HFFc6 (cell line): ENCODE measurements at regions not wholly inside any gene's neighbourhood (a gene's known extent, or its start where the extent isn't known, plus 50 kb on each side); places are given as distances from the start of the nearest gene placed in this dataset.

Source experiments
- DNase-seq: peaks from one replicate; pipeline ENCODE4 v3.0.0-alpha.2; 2018
- H3K27ac Mint-ChIP-seq: 2 replicates; pipeline ENCODE4 v1.8.0; 2020; ENCODE audit warnings: mild to moderate bottlenecking, mixed read lengths
- H3K27me3 Mint-ChIP-seq: 2 replicates; pipeline ENCODE4 v1.8.0; 2021; ENCODE audit warnings: mild to moderate bottlenecking, moderate library complexity, mixed read lengths; ENCODE audit not compliant: insufficient read depth
- H3K36me3 Mint-ChIP-seq: 2 replicates; pipeline ENCODE4 v1.8.0; 2021; ENCODE audit warnings: low read depth, mixed read lengths
- H3K4me1 Mint-ChIP-seq: 2 replicates; pipeline ENCODE4 v1.8.0; 2020; ENCODE audit warnings: low read depth, mixed read lengths
- H3K4me3 Mint-ChIP-seq: 2 replicates; pipeline ENCODE4 v1.8.0; 2020; ENCODE audit warnings: mild to moderate bottlenecking, moderate library complexity, mixed read lengths
- H3K9me3 Mint-ChIP-seq: 2 replicates; pipeline ENCODE4 v1.8.0; 2020; ENCODE audit warnings: mild to moderate bottlenecking, mixed read lengths
- TF ChIP-seq, protein P1 (sequence below): fragments of 200-600 bp; sonication (generic); IDR thresholded peaks from 2 replicates; pipeline ENCODE4 v1.5.0; 2021; ENCODE audit warnings: antibody characterized with exemption, mild to moderate bottlenecking

DNA sequence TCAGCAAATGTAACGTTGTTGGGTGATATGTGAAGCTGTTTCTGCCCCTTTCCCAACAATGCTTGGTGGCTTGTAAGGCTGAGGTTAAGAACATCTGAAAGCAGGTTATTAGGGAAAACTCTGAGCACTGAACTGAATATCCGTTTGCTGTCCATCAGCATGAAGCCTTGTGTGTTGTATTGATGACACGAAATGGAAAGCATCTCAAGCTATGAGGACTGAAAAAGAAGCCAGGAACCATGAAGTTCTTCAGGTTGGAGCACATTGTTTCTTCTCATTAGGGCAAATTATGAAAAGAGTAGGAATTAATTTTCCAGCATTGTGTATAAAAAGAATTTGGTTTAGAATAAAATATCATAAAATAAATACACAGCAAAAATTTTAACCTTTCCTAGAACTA is 106.8 kb downstream of the IZUMO3 start:
- no peak for DNase-seq
- Mint-ChIP-seq H3K36me3 (no peaks in the 10 kb centered on the region), H3K27me3 (no peaks in the 10 kb centered on the region), H3K27ac (no peak overlapping the region), H3K9me3 (peaks cover 46% of the 10 kb centered on the region), H3K4me1 (no peaks in the 10 kb centered on the region), H3K4me3 (no peak overlapping the region)
- TF ChIP-seq, protein P1, sequence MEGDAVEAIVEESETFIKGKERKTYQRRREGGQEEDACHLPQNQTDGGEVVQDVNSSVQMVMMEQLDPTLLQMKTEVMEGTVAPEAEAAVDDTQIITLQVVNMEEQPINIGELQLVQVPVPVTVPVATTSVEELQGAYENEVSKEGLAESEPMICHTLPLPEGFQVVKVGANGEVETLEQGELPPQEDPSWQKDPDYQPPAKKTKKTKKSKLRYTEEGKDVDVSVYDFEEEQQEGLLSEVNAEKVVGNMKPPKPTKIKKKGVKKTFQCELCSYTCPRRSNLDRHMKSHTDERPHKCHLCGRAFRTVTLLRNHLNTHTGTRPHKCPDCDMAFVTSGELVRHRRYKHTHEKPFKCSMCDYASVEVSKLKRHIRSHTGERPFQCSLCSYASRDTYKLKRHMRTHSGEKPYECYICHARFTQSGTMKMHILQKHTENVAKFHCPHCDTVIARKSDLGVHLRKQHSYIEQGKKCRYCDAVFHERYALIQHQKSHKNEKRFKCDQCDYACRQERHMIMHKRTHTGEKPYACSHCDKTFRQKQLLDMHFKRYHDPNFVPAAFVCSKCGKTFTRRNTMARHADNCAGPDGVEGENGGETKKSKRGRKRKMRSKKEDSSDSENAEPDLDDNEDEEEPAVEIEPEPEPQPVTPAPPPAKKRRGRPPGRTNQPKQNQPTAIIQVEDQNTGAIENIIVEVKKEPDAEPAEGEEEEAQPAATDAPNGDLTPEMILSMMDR: no peak

DNA sequence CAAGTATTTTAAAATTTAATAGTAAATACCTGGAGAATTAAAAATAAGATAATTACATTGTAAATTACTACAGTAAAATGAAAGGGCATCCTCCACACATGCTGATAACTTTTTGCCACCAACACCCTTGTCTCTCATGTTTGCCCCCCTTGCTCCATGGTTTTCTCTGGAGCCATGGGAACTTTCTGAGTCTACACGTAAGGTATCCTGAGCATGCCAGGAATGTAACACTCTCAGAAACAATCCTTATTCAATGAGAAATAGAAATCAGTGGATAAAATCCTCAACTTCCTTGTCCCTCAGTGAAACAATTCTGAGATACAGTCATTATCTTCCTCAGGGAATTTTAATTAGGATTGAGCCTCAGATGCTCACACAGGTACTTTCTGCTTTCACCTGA is 108.9 kb downstream of the IZUMO3 start:
- no peak for DNase-seq
- no peaks in the 10 kb centered on the region for H3K36me3 Mint-ChIP-seq
- no peaks in the 10 kb centered on the region for H3K4me1 Mint-ChIP-seq
- H3K4me3 Mint-ChIP-seq: no peak overlapping the region
- no peak overlapping the region for H3K27ac Mint-ChIP-seq
- peaks cover 44% of the 10 kb centered on the region for H3K9me3 Mint-ChIP-seq
- TF ChIP-seq, protein P1: no peak
- no peaks in the 10 kb centered on the region for H3K27me3 Mint-ChIP-seq

DNA sequence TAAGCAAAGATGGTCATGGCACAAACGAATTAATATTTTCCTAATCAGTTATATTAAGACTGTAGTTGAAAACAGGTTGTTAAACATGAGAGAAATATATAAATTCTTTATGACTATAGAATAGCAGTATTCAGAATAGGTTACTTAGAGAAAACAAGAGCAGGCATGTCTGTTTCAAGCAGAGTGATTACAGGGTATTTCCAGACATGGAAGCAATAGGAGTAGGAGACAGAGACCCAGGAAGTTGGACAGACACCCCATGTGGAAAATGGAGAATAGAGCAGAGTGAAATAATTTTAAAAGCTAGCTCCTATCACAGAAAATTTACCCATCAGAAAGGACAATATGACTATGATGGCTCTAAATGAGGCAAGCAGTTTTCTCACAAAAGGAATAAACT is 111.5 kb downstream of the IZUMO3 start:
- TF ChIP-seq, protein P1: no peak
- no peaks in the 10 kb centered on the region for H3K4me1 Mint-ChIP-seq
- DNase-seq: no peak
- no peak overlapping the region for H3K27ac Mint-ChIP-seq
- no peaks in the 10 kb centered on the region for H3K27me3 Mint-ChIP-seq
- H3K9me3 Mint-ChIP-seq: peaks cover 28% of the 10 kb centered on the region
- H3K4me3 Mint-ChIP-seq: no peak overlapping the region
- no peaks in the 10 kb centered on the region for H3K36me3 Mint-ChIP-seq

DNA sequence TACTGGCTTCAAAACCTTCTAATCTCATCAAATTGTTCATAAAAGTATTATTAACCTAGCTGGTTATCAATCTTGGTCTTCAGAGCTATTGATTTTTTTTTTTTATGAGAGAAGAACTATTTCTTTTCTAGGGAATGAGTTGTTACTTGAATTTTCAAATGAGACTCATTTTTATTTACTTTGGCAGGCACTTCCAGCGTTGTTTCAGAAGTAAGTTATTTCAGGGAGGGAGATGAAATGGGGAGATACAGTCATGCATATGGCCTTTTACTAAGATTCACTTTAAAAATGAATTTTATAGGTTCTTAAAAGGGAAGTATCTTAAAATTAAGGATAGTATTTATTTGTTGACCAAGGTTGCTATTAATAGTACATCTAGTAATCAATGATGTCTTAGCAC is 129.6 kb downstream of the IZUMO3 start:
- TF ChIP-seq, protein P1: no peak
- no peak overlapping the region for H3K27ac Mint-ChIP-seq
- DNase-seq: no peak
- H3K36me3 Mint-ChIP-seq: no peaks in the 10 kb centered on the region
- H3K4me1 Mint-ChIP-seq: no peaks in the 10 kb centered on the region
- peaks cover 35% of the 10 kb centered on the region for H3K9me3 Mint-ChIP-seq
- no peak overlapping the region for H3K4me3 Mint-ChIP-seq
- H3K27me3 Mint-ChIP-seq: no peaks in the 10 kb centered on the region

DNA sequence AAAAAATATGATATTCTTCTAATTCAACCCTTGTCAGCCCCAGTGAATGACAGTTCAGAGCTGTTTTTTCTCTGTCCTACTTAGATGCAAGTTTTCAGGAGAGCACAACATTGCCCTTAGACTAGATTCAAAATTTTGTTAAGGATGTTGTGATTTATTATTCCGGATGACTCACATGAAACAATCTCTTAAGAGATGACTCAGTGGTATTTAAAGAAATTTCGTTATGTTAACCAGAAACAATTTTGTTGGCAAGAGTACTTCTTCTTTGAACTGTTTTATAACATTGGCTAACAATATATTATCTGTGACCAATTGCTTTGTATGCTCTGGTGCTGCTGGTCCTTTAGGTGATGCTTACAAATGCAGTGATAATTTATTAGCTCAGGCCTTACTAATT is 132.0 kb downstream of the IZUMO3 start:
- Mint-ChIP-seq H3K36me3 (no peaks in the 10 kb centered on the region), H3K27me3 (no peaks in the 10 kb centered on the region), H3K4me3 (no peak overlapping the region), H3K4me1 (no peaks in the 10 kb centered on the region), H3K27ac (no peak overlapping the region), H3K9me3 (peaks cover 32% of the 10 kb centered on the region)
- DNase-seq: no peak
- TF ChIP-seq, protein P1: no peak

DNA sequence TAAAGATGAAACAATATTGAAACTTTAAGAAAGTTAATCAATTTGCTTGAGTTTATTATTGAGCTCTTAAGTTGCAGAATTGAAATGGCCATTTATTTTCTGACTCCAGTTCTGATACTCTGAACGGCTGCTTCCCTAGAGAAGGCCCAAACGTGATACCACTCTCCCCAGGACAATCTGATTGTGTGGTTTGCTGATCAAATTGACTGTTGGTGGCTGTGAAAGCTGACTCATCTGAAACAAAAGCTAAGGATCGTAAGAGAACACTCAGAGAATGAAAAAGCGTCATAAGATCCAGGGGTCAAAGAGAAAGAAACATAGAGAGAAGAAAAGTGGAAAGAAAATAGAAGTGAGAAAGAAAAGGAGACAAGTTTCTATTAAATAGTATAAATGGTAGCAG is 147.2 kb downstream of the IZUMO3 start:
- H3K27me3 Mint-ChIP-seq: no peaks in the 10 kb centered on the region

More for the DNA sequence above, 147.2 kb downstream of the IZUMO3 start:
- H3K4me3 Mint-ChIP-seq: no peak overlapping the region
- no peaks in the 10 kb centered on the region for H3K4me1 Mint-ChIP-seq
- peaks cover 28% of the 10 kb centered on the region for H3K9me3 Mint-ChIP-seq
- no peak for DNase-seq
- no peak overlapping the region for H3K27ac Mint-ChIP-seq
- TF ChIP-seq, protein P1: no peak
- no peaks in the 10 kb centered on the region for H3K36me3 Mint-ChIP-seq
